ENCODE measurements at regions not wholly inside any gene's neighbourhood (a gene's known extent, or its start where the extent isn't known, plus 50 kb on each side); places are given as distances from the start of the nearest gene placed in this dataset.

- Histone ChIP-seq H3K36me3 (ENCODE audit: control insufficient read depth, insufficient read depth, low read length) (no peaks in the 10 kb centered on the region), H3K4me1 (ENCODE audit: control insufficient read depth, insufficient read depth, low read length) (no peaks in the 10 kb centered on the region), H3K27me3 (ENCODE audit: control insufficient read depth, insufficient read depth, low read length) (no peaks in the 10 kb centered on the region), H3K27ac (ENCODE audit: low read length) (no peak overlapping the region), H3K9me3 (ENCODE audit: control insufficient read depth, insufficient read depth, low read depth, low read length) (no peaks in the 10 kb centered on the region), H3K4me3 (ENCODE audit: low read depth in 2 of 2, low read length in 2 of 2) (no peak overlapping the region)
- in situ Hi-C loops (cut with HindIII; ENCODE audit: low pct_unique_long_range_greater_than_20kb, low sequenced_read_pairs) = no loop called here
- ChIA-PET CTCF (no interaction called here), POLR2A (no interaction called here)
- TF ChIP-seq POLR2AphosphoS5 (IDR thresholded peaks at IDR 0.05; ENCODE audit: low read depth, low read length) (no peak), TCF7L2 (IDR thresholded peaks at IDR 0.05; ENCODE audit: low read depth, low read length) (no peak), CTCF (IDR thresholded peaks at IDR 0.05) (no peak), REST (IDR thresholded peaks at IDR 0.05; ENCODE audit: insufficient read depth in 1 of 2, low read depth in 2 of 2, low read length in 1 of 2) (no peak), SIN3A (IDR thresholded peaks at IDR 0.05; ENCODE audit: borderline replicate concordance, insufficient read depth, low read depth, low read length) (no peak)
- BruUV-seq (replicated peaks) = no TSS peak
- no peak for ATAC-seq
- intact Hi-C loops (cut with micrococcal nuclease; ENCODE audit: unreplicated experiment) = no loop called here
- DNase-seq (ENCODE audit: low read depth, low spot score) = no peak
Measured at GRCh38 chr2:59853032-59853431, 700.4 kb downstream of the BCL11A start.

GRCh38 chr2:59851836-59852475, 701.5 kb downstream of the BCL11A start:
- intact Hi-C loops (cut with micrococcal nuclease; ENCODE audit: unreplicated experiment) = no loop called here
- Histone ChIP-seq H3K9me3 (ENCODE audit: control insufficient read depth, insufficient read depth, low read depth, low read length) (no peaks in the 10 kb centered on the region), H3K4me3 (ENCODE audit: low read depth in 2 of 2, low read length in 2 of 2) (no peak overlapping the region), H3K27ac (ENCODE audit: low read length) (no peak overlapping the region), H3K4me1 (ENCODE audit: control insufficient read depth, insufficient read depth, low read length) (no peaks in the 10 kb centered on the region), H3K27me3 (ENCODE audit: control insufficient read depth, insufficient read depth, low read length) (no peaks in the 10 kb centered on the region), H3K36me3 (ENCODE audit: control insufficient read depth, insufficient read depth, low read length) (no peaks in the 10 kb centered on the region)
- no peak for ATAC-seq
- no peak for DNase-seq (ENCODE audit: low read depth, low spot score)
- no TSS peak for BruUV-seq (replicated peaks)
- in situ Hi-C loops (cut with HindIII; ENCODE audit: low pct_unique_long_range_greater_than_20kb, low sequenced_read_pairs) = no loop called here
- POLR2A ChIA-PET = no interaction called here
- CTCF ChIA-PET = no interaction called here
- no peak for TF ChIP-seq CTCF (IDR thresholded peaks at IDR 0.05)
- TF ChIP-seq TCF7L2 (IDR thresholded peaks at IDR 0.05; ENCODE audit: low read depth, low read length) = no peak
- TF ChIP-seq POLR2AphosphoS5 (IDR thresholded peaks at IDR 0.05; ENCODE audit: low read depth, low read length) = no peak
- no peak for TF ChIP-seq SIN3A (IDR thresholded peaks at IDR 0.05; ENCODE audit: borderline replicate concordance, insufficient read depth, low read depth, low read length)
- no peak for TF ChIP-seq REST (IDR thresholded peaks at IDR 0.05; ENCODE audit: insufficient read depth in 1 of 2, low read depth in 2 of 2, low read length in 1 of 2)
